ENCODE measurements at regions not wholly inside any gene's neighbourhood (a gene's known extent, or its start where the extent isn't known, plus 50 kb on each side); places are given as distances from the start of the nearest gene placed in this dataset.

DNA sequence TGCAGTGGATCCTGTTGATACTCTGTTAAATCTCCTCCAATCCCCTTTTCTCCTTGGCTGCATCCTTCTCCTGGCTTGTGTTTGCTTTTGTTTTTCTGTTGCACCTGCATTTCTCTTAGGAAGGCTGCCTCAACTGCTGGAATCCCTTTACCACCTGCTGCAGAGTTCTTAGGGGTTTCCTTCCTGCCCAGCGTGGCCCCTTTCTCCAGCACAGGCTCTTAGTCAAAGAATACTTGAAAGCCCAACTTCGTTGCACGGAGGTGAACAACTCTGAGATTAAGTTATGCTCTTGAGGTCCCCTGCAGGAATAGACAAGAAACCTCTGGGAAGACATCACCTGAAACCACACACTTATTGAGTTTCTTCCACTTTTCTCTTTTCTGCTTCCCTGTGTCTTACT is 121.6 kb upstream of the GRM7 start:
- no peak for ATAC-seq (ENCODE audit: insufficient number of reproducible peaks, low FRiP score, low read depth)
- H3K27ac ChIP-seq, result no peak overlapping the region
- no peak for TF ChIP-seq CTCF (IDR thresholded peaks at IDR 0.05)

DNA sequence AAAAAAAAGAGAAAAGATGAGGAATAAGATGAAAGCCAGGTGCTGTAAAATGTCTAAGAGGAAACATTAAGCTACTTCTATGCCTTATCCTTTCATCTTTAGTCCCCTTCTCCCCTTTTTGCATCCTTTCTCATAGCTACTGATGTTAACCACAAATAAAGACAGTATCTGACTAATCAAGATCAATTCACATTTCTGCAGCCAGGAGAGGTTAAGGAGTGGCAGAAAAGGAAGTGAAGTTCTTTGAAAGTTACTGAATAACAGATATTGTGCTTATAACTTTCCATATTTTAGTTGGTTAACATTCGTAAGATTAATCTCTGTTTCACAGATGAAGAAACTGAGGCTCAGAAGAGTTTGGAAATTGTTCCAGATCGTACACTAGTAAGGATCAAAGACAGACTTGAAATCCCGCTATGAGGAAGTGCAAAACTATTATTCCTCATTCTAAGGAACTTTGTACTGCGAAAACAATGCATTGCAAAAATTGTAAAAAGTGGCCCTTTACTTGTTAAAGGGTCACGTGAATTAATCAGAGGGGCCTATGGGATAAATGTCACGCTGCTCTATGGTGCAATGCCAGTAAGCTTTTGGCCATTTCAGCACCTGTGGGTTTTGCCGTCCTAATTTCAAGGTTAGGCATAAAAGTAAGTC is 117.7 kb upstream of the GRM7 start:
- Histone ChIP-seq H3K9me3 (no peaks in the 10 kb centered on the region), H3K27ac (no peak overlapping the region), H3K27me3 (replicated peaks; ENCODE audit: insufficient read depth) (no peaks in the 10 kb centered on the region), H3K4me3 (no peak overlapping the region), H3K36me3 (no peaks in the 10 kb centered on the region), H3K4me1 (ENCODE audit: control insufficient read depth in 1 of 2, low read depth in 2 of 2) (no peaks in the 10 kb centered on the region)
- ATAC-seq (ENCODE audit: insufficient number of reproducible peaks, low FRiP score, low read depth), result no peak
- TF ChIP-seq CTCF (IDR thresholded peaks at IDR 0.05), result no peak
- DNase-seq (ENCODE audit: low spot score), result no peak

More for the DNA sequence above, 121.6 kb upstream of the GRM7 start:
- Histone ChIP-seq H3K36me3 (no peaks in the 10 kb centered on the region), H3K4me3 (no peak overlapping the region), H3K27me3 (replicated peaks; ENCODE audit: insufficient read depth) (no peaks in the 10 kb centered on the region), H3K9me3 (no peaks in the 10 kb centered on the region), H3K4me1 (ENCODE audit: control insufficient read depth in 1 of 2, low read depth in 2 of 2) (no peaks in the 10 kb centered on the region)
- no peak for DNase-seq (ENCODE audit: low spot score)

- ATAC-seq (ENCODE audit: insufficient number of reproducible peaks, low FRiP score, low read depth) (no peak), DNase-seq (ENCODE audit: low spot score) (no peak)
- Histone ChIP-seq H3K4me3 (no peak overlapping the region), H3K27ac (no peak overlapping the region), H3K9me3 (no peaks in the 10 kb centered on the region), H3K4me1 (ENCODE audit: control insufficient read depth in 1 of 2, low read depth in 2 of 2) (no peaks in the 10 kb centered on the region), H3K27me3 (replicated peaks; ENCODE audit: insufficient read depth) (no peaks in the 10 kb centered on the region), H3K36me3 (no peaks in the 10 kb centered on the region)
- TF ChIP-seq CTCF (IDR thresholded peaks at IDR 0.05), result no peak
These were observed 114.5 kb upstream of the GRM7 start for GRCh38 chr3:6746443-6746842.

DNA sequence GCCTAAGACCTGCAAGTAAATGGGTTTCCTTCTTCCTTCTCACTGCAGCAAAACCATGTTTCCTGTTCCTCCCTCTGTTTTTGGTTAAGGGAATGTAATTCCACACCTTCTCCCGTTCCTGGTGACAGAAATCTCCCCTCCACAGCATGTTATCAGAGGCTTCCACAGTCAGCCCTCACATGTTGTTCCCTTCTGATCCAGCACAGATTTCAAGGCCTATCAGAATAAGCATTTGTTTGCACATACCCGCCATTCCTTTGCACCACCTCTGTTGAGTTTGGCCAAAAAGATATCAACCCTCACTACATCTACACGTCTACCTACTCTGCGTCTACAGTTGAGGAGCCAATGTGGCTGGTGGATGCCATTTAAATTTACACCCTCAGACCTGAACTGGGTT is 113.9 kb upstream of the GRM7 start:
- H3K4me1 ChIP-seq (ENCODE audit: control insufficient read depth in 1 of 2, low read depth in 2 of 2), result no peaks in the 10 kb centered on the region
- no peaks in the 10 kb centered on the region for H3K36me3 ChIP-seq
- ATAC-seq (ENCODE audit: insufficient number of reproducible peaks, low FRiP score, low read depth) (no peak), DNase-seq (ENCODE audit: low spot score) (no peak)
- no peak for TF ChIP-seq CTCF (IDR thresholded peaks at IDR 0.05)
- no peaks in the 10 kb centered on the region for H3K9me3 ChIP-seq
- H3K27me3 ChIP-seq (replicated peaks; ENCODE audit: insufficient read depth), result no peaks in the 10 kb centered on the region
- H3K4me3 ChIP-seq, result no peak overlapping the region
- H3K27ac ChIP-seq, result no peak overlapping the region

DNA sequence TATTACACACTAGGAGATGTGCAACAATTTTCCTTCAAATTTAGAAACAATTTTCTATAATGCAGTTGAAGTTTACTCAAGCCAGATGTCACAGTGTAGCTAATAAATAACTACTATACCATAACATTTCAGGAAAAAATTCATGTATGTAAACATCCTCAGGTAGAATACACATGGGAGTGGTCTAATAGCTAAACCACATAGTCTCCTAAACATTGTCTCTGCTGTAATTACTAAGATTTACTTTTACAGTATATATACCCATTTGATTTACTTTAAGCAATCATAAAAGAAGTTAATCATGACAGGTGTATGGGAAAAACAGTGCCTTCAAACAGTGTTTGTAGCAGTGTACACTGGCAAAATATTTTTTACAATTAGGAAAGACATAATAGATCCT is 110.1 kb upstream of the GRM7 start:
- no peaks in the 10 kb centered on the region for H3K9me3 ChIP-seq
- no peaks in the 10 kb centered on the region for H3K4me1 ChIP-seq (ENCODE audit: control insufficient read depth in 1 of 2, low read depth in 2 of 2)
- H3K27me3 ChIP-seq (replicated peaks; ENCODE audit: insufficient read depth), result no peaks in the 10 kb centered on the region
- DNase-seq (ENCODE audit: low spot score) (no peak), ATAC-seq (ENCODE audit: insufficient number of reproducible peaks, low FRiP score, low read depth) (no peak)
- H3K4me3 ChIP-seq, result no peak overlapping the region
- TF ChIP-seq CTCF (IDR thresholded peaks at IDR 0.05), result no peak
- no peaks in the 10 kb centered on the region for H3K36me3 ChIP-seq
- no peak overlapping the region for H3K27ac ChIP-seq
